IMR-90 (cell line): ENCODE measurements at regions not wholly inside any gene's neighbourhood (a gene's known extent, or its start where the extent isn't known, plus 50 kb on each side); places are given as distances from the start of the nearest gene placed in this dataset.

Experiments used
- ATAC-seq: fragments of 200-7000 bp; cut with Tn5 transposase; 2 replicates; pipeline ENCODE4 v1.9.1; 2020; ENCODE audit warnings: low read depth, mild to moderate bottlenecking, moderate library complexity
- BruUV-seq: library from RNA; stranded (reverse); fragments of 400-500 nt; replicated peaks from 2 replicates; lab custom pipeline; 2021; lab: Mats Ljungman, UMichigan
- CTCF ChIA-PET: fragments of 300-600 bp; formaldehyde crosslinking; extraction: SDS; loops from one replicate; lab custom pipeline; 2021; ENCODE audit warnings: antibody characterized with exemption; lab: Yijun Ruan, JAX
- POLR2A ChIA-PET: fragments of 300-600 bp; sonication (Branson Sonifier 250); formaldehyde crosslinking; loops from one replicate; lab custom pipeline; 2022; ENCODE audit warnings: antibody characterized with exemption; ENCODE audit not compliant: unreplicated experiment; lab: Charles Lee
- DNase-seq: peaks from one replicate; pipeline ENCODE4 v3.0.0; 2013
- H2AFZ ChIP-seq: replicated peaks from 2 replicates; pipeline ENCODE3; 2013; ENCODE audit warnings: low read length, mild to moderate bottlenecking; ENCODE audit not compliant: poor library complexity
- H2AK5ac ChIP-seq: 2 replicates; pipeline ENCODE4 v1.6.1; 2013; ENCODE audit warnings: low read depth, low read length, inconsistent platforms
- H2AK9ac ChIP-seq: replicated peaks from 2 replicates; pipeline ENCODE3; 2013; ENCODE audit warnings: mild to moderate bottlenecking, low read depth, low read length, moderate library complexity; ENCODE audit not compliant: poor library complexity
- H2BK120ac ChIP-seq: 2 replicates; pipeline ENCODE4 v1.6.1; 2013; ENCODE audit warnings: low read depth, low read length, inconsistent platforms
- H2BK15ac ChIP-seq: 3 replicates; pipeline ENCODE4 v1.6.1; 2013; ENCODE audit warnings: low read depth, low read length, inconsistent platforms
- H2BK20ac ChIP-seq: 2 replicates; pipeline ENCODE4 v1.6.1; 2013; ENCODE audit warnings: low read depth, mild to moderate bottlenecking, inconsistent platforms, low read length, moderate library complexity
- H2BK5ac ChIP-seq: 2 replicates; pipeline ENCODE4 v1.6.1; 2013; ENCODE audit warnings: mild to moderate bottlenecking, low read depth, low read length, inconsistent platforms; ENCODE audit not compliant: poor library complexity, severe bottlenecking
- H3K14ac ChIP-seq: replicated peaks from 2 replicates; pipeline ENCODE4 v1.6.1; 2013; ENCODE audit warnings: low read depth, low read length, inconsistent platforms
- H3K18ac ChIP-seq: 2 replicates; pipeline ENCODE4 v1.6.1; 2013; ENCODE audit warnings: low read depth, low read length, control low read depth
- H3K23ac ChIP-seq: 2 replicates; pipeline ENCODE4 v1.6.1; 2013; ENCODE audit warnings: low read depth, low read length, inconsistent platforms
- H3K27ac ChIP-seq: 2 replicates; pipeline ENCODE4 v1.5.1; 2013; ENCODE audit warnings: mild to moderate bottlenecking, control low read depth, low read length; ENCODE audit not compliant: insufficient read depth
- H3K27me3 ChIP-seq: 2 replicates; pipeline ENCODE4 v1.6.1; 2013; ENCODE audit warnings: low read length; ENCODE audit not compliant: control insufficient read depth, insufficient read depth
- H3K36me3 ChIP-seq: 2 replicates; pipeline ENCODE4 v1.6.1; 2013; ENCODE audit warnings: low read length, mixed read lengths; ENCODE audit not compliant: control insufficient read depth, insufficient read depth
- H3K4ac ChIP-seq: 2 replicates; pipeline ENCODE4 v1.6.1; 2013; ENCODE audit warnings: low read depth, low read length, inconsistent platforms
- H3K4me1 ChIP-seq: 2 replicates; pipeline ENCODE4 v1.6.1; 2013; ENCODE audit warnings: low read length, mixed read lengths; ENCODE audit not compliant: control insufficient read depth, insufficient read depth
- H3K4me2 ChIP-seq: 2 replicates; pipeline ENCODE4 v1.6.1; 2013; ENCODE audit warnings: low read depth, mild to moderate bottlenecking, control low read depth, low read length, moderate library complexity
- H3K4me3 ChIP-seq: 2 replicates; pipeline ENCODE4 v1.5.1; 2013; ENCODE audit warnings: low read depth, mild to moderate bottlenecking, control low read depth, low read length, moderate library complexity; ENCODE audit not compliant: insufficient read depth
- H3K56ac ChIP-seq: 2 replicates; pipeline ENCODE4 v1.6.1; 2013; ENCODE audit warnings: low read length, inconsistent platforms; ENCODE audit not compliant: insufficient read depth; ENCODE audit errors: extremely low read depth
- H3K79me1 ChIP-seq, 2 experiments: 2 replicates each; pipeline ENCODE4 v1.6.1; 2013; ENCODE audit warnings: low read length in 2 of 2, inconsistent platforms in 1 of 2, low read depth in 1 of 2
- H3K9ac ChIP-seq: 2 replicates; pipeline ENCODE4 v1.6.1; 2013; ENCODE audit warnings: low read depth, low read length, control low read depth
- H3K9me1 ChIP-seq: 2 replicates; pipeline ENCODE4 v1.6.1; 2013; ENCODE audit warnings: low read length, inconsistent platforms; ENCODE audit not compliant: insufficient read depth
- H3K9me3 ChIP-seq: 2 replicates; pipeline ENCODE4 v1.6.1; 2013; ENCODE audit warnings: low read length; ENCODE audit not compliant: control insufficient read depth, insufficient read depth
- H4K20me1 ChIP-seq: 2 replicates; pipeline ENCODE4 v1.6.1; 2013; ENCODE audit warnings: low read length, inconsistent platforms; ENCODE audit not compliant: insufficient read depth
- H4K5ac ChIP-seq: 2 replicates; pipeline ENCODE4 v1.6.1; 2013; ENCODE audit warnings: mild to moderate bottlenecking, low read depth, low read length, control low read depth
- H4K8ac ChIP-seq, 2 experiments: 2 replicates each; pipeline ENCODE4 v1.6.1; 2013; ENCODE audit warnings: low read depth in 2 of 2, low read length in 2 of 2, control low read depth in 1 of 2, inconsistent platforms in 1 of 2
- H4K91ac ChIP-seq: 2 replicates; pipeline ENCODE4 v1.6.1; 2013; ENCODE audit warnings: low read depth, low read length, inconsistent platforms; ENCODE audit not compliant: insufficient read depth
- BHLHE40 ChIP-seq: fragments of 150-350 bp; IDR thresholded peaks from 2 replicates; pipeline ENCODE4 v1.6.1; 2016; ENCODE audit warnings: mild to moderate bottlenecking, low read depth, low read length
- CEBPB ChIP-seq: IDR thresholded peaks from 2 replicates; pipeline ENCODE4 v1.6.1; 2012; ENCODE audit warnings: low read depth, low read length, improper control_type of control experiment
- CHD1 ChIP-seq: IDR thresholded peaks from 2 replicates; pipeline ENCODE4 v1.6.1; 2012; ENCODE audit warnings: low read depth, low read length, improper control_type of control experiment
- ELK1 ChIP-seq: fragments of 150-350 bp; IDR thresholded peaks from 2 replicates; pipeline ENCODE4 v1.6.1; 2016; ENCODE audit warnings: low read depth, mild to moderate bottlenecking, low read length, moderate library complexity, borderline replicate concordance
- FOS ChIP-seq: fragments of 150-350 bp; IDR thresholded peaks from 2 replicates; pipeline ENCODE4 v1.6.1; 2016; ENCODE audit warnings: low read depth, low read length
- MAFK ChIP-seq: IDR thresholded peaks from 2 replicates; pipeline ENCODE4 v1.6.1; 2012; ENCODE audit warnings: low read depth, low read length, improper control_type of control experiment
- MAZ ChIP-seq: IDR thresholded peaks from 2 replicates; pipeline ENCODE4 v1.6.1; 2012; ENCODE audit warnings: low read depth, mild to moderate bottlenecking, low read length, improper control_type of control experiment, moderate library complexity, borderline replicate concordance
- MXI1 ChIP-seq: IDR thresholded peaks from 2 replicates; pipeline ENCODE4 v1.6.1; 2012; ENCODE audit warnings: low read depth, mild to moderate bottlenecking, low read length, moderate library complexity, borderline replicate concordance
- NFE2L2 ChIP-seq: fragments of 150-350 bp; IDR thresholded peaks from 2 replicates; pipeline ENCODE4 v1.6.1; 2016; ENCODE audit warnings: low read depth, mild to moderate bottlenecking, low read length
- POLR2A ChIP-seq: IDR thresholded peaks from 2 replicates; pipeline ENCODE4 v1.6.1; 2012; ENCODE audit warnings: mild to moderate bottlenecking, low read depth, low read length
- RAD21 ChIP-seq: IDR thresholded peaks from 2 replicates; pipeline ENCODE4 v1.6.1; 2012; ENCODE audit warnings: low read length, improper control_type of control experiment
- RCOR1 ChIP-seq: IDR thresholded peaks from 2 replicates; pipeline ENCODE4 v1.6.1; 2012; ENCODE audit warnings: mild to moderate bottlenecking, low read length, improper control_type of control experiment; ENCODE audit not compliant: insufficient replicate concordance
- RFX5 ChIP-seq: IDR thresholded peaks from 2 replicates; pipeline ENCODE4 v1.8.0; 2012; ENCODE audit warnings: low read depth, mild to moderate bottlenecking, low read length, moderate library complexity
- SMC3 ChIP-seq: fragments of 150-350 bp; IDR thresholded peaks from 2 replicates; pipeline ENCODE4 v1.6.1; 2016; ENCODE audit warnings: low read depth, mild to moderate bottlenecking, antibody characterized with exemption, low read length, moderate library complexity
- WGBS, 2 experiments: methylation state at CpG; one replicate each; pipeline versions ENCODE4 v1.1.5 to v1.1.7; 2013; ENCODE audit warnings: missing lambda C conversion rate in 2 of 2; ENCODE audit not compliant: insufficient read length in 1 of 2; ENCODE audit errors: extremely low coverage in 2 of 2; 5-methylcytosine and 5-hydroxymethylcytosine counted together
- dilution Hi-C: fragments of 300-500 bp; cut with HindIII; formaldehyde crosslinking; loops from one replicate; pipeline ENCODE4 v1.14.3; 2018; ENCODE audit warnings: low sequenced_read_pairs; ENCODE audit not compliant: unreplicated experiment
- in situ Hi-C: fragments of 300-500 bp; cut with MboI; formaldehyde crosslinking; loops from 3 replicates; pipeline ENCODE4 v1.14.3; 2019; ENCODE audit warnings: low sequenced_read_pairs, inconsistent platforms, mixed read lengths
- intact Hi-C: fragments of 100-400 bp; cut with micrococcal nuclease; formaldehyde crosslinking; loops from 2 replicates; pipeline ENCODE4 v1.10.0; 2022
- TF ChIP-seq, protein P1 (sequence below): fragments of 150-350 bp; IDR thresholded peaks from 2 replicates; pipeline ENCODE4 v1.6.1; 2017; ENCODE audit warnings: mild to moderate bottlenecking, antibody characterized with exemption, low read length, low read depth
- TF ChIP-seq, protein P2 (sequence below): conservative IDR thresholded peaks from 2 replicates; pipeline ENCODE4 v1.5.1; 2012; ENCODE audit warnings: mild to moderate bottlenecking, low read depth, low read length, improper control_type of control experiment

DNA sequence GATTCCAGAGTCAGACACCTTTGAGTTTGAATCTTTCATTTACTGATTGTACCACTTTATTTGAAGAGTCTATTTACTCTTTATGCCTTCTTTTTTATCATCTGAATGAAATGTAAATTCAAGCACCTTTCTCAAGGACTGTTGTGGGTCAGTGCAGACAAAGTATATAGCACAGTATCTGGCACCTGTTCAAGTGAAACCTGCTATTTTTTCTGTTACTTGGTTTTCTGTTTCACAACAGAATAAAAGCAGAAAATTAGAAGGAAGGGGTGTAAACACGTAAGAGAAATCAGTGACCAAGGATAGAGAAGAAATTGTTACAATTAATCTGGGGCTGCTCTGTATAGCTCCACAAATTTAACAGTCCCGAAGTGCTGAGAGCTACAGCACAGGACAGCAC lies 357.4 kb downstream of the RSL24D1 start:
- in situ Hi-C loops (no loop called here), dilution Hi-C loops (no loop called here), intact Hi-C loops (no loop called here)
- POLR2A ChIA-PET, result no interaction called here
- no peak overlapping the region for H2AK9ac ChIP-seq
- TF ChIP-seq MXI1, result no peak
- no peak for TF ChIP-seq RAD21
- no peak for TF ChIP-seq RFX5
- TF ChIP-seq CEBPB, result no peak
- TF ChIP-seq, protein P1, sequence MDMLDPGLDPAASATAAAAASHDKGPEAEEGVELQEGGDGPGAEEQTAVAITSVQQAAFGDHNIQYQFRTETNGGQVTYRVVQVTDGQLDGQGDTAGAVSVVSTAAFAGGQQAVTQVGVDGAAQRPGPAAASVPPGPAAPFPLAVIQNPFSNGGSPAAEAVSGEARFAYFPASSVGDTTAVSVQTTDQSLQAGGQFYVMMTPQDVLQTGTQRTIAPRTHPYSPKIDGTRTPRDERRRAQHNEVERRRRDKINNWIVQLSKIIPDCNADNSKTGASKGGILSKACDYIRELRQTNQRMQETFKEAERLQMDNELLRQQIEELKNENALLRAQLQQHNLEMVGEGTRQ, result no peak
- no peak for TF ChIP-seq POLR2A
- TF ChIP-seq NFE2L2, result no peak
- TF ChIP-seq MAFK, result no peak
- TF ChIP-seq BHLHE40, result no peak
- TF ChIP-seq, protein P2, sequence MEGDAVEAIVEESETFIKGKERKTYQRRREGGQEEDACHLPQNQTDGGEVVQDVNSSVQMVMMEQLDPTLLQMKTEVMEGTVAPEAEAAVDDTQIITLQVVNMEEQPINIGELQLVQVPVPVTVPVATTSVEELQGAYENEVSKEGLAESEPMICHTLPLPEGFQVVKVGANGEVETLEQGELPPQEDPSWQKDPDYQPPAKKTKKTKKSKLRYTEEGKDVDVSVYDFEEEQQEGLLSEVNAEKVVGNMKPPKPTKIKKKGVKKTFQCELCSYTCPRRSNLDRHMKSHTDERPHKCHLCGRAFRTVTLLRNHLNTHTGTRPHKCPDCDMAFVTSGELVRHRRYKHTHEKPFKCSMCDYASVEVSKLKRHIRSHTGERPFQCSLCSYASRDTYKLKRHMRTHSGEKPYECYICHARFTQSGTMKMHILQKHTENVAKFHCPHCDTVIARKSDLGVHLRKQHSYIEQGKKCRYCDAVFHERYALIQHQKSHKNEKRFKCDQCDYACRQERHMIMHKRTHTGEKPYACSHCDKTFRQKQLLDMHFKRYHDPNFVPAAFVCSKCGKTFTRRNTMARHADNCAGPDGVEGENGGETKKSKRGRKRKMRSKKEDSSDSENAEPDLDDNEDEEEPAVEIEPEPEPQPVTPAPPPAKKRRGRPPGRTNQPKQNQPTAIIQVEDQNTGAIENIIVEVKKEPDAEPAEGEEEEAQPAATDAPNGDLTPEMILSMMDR, result no peak
- TF ChIP-seq SMC3, result no peak
- no peak for TF ChIP-seq RCOR1
- no peak for TF ChIP-seq CHD1
- TF ChIP-seq FOS, result no peak
- TF ChIP-seq MAZ, result no peak
- no peak for TF ChIP-seq ELK1
- peaks cover 16% of the 10 kb centered on the region for H3K9me3 ChIP-seq
- no peak overlapping the region for H2BK15ac ChIP-seq
- WGBS, 2 experiments, result no CpG with 5 or more reads among the region's 2 CpGs
- no peak overlapping the region for H4K8ac ChIP-seq
- H3K4me3 ChIP-seq, result no peak overlapping the region
- BruUV-seq, result no TSS peak
- no peak overlapping the region for H3K4ac ChIP-seq
- no peak overlapping the region for H2AK5ac ChIP-seq
- H2BK5ac ChIP-seq, result no peak overlapping the region
- ATAC-seq (no peak), DNase-seq (no peak)
- no peaks in the 10 kb centered on the region for H3K27me3 ChIP-seq
- H2BK120ac ChIP-seq, result no peak overlapping the region
- no peak overlapping the region for H3K14ac ChIP-seq
- no peaks in the 10 kb centered on the region for H3K9me1 ChIP-seq
- no peaks in the 10 kb centered on the region for H4K20me1 ChIP-seq
- H3K4me1 ChIP-seq, result no peaks in the 10 kb centered on the region
- H3K56ac ChIP-seq, result no peak overlapping the region
- no peak overlapping the region for H3K4me2 ChIP-seq
- no peak overlapping the region for H3K23ac ChIP-seq
- H3K18ac ChIP-seq, result no peak overlapping the region
- CTCF ChIA-PET, result interaction anchor here (0.6 kb wide), 1 partner anchor 1612 kb away, joined by 3 read pairs; no protein-coding TSS in a partner anchor
- no peak overlapping the region for H3K9ac ChIP-seq
- H3K36me3 ChIP-seq, result no peaks in the 10 kb centered on the region
- no peak overlapping the region for H2AFZ ChIP-seq
- H3K79me1 ChIP-seq, result no peaks in the 10 kb centered on the region
- H3K27ac ChIP-seq, result no peak overlapping the region
- H4K5ac ChIP-seq, result no peak overlapping the region
- no peak overlapping the region for H2BK20ac ChIP-seq
- no peak overlapping the region for H4K91ac ChIP-seq
